Esophagus muscularis mucosa (tissue), 4 donors: ENCODE measurements at regions not wholly inside any gene's neighbourhood (a gene's known extent, or its start where the extent isn't known, plus 50 kb on each side); places are given as distances from the start of the nearest gene placed in this dataset.

Experiments used
- DNase-seq: peaks from one replicate; pipeline ENCODE4 v3.0.0-alpha.2; 2017; ENCODE audit errors: extremely low spot score
- H3K27ac ChIP-seq, 4 donors: fragments of 200-600 bp; sonication (generic); replicated peaks in 1 of 4; 1 replicate in 3 of 4; 2 replicates in 1 of 4; pipeline ENCODE4 v1.5.1; 2016 to 2019; ENCODE audit warnings: mild to moderate bottlenecking in 1 of 4
- H3K27me3 ChIP-seq, 4 donors: fragments of 200-600 bp; sonication (generic); one replicate each; pipeline versions ENCODE4 v1.5.1 to v1.6.0; 2016 to 2019
- H3K36me3 ChIP-seq, 4 donors: fragments of 200-600 bp; sonication (generic); one replicate each; pipeline ENCODE4 v1.5.1; 2016 to 2019
- H3K4me1 ChIP-seq, 4 donors: fragments of 200-600 bp; sonication (generic); one replicate each; pipeline ENCODE4 v1.5.1; 2016 to 2019
- H3K4me3 ChIP-seq, 4 donors: fragments of 200-600 bp; sonication (generic); 1 replicate in 2 of 4; 2 replicates in 2 of 4; pipeline ENCODE4 v1.5.1; 2016 to 2019; ENCODE audit warnings: mild to moderate bottlenecking in 4 of 4, moderate library complexity in 1 of 4
- H3K9me3 ChIP-seq, 4 donors: fragments of 200-600 bp; sonication (generic); 1 replicate in 3 of 4; 2 replicates in 1 of 4; pipeline ENCODE4 v1.5.1; 2016 to 2019
- EP300 ChIP-seq: sonication (generic); formaldehyde crosslinking; IDR thresholded peaks from one replicate; pipeline ENCODE4 v1.6.1; 2017; ENCODE audit warnings: antibody characterized with exemption
- POLR2A ChIP-seq: fragments of 450-650 bp; IDR thresholded peaks from one replicate; pipeline ENCODE4 v1.6.1; 2017; ENCODE audit warnings: antibody characterized with exemption, moderate library complexity, mild to moderate bottlenecking, low read depth
- POLR2AphosphoS5 ChIP-seq, 2 donors: sonication (generic); formaldehyde crosslinking; IDR thresholded peaks; one replicate each; pipeline ENCODE4 v1.6.1; 2017; ENCODE audit warnings: antibody characterized with exemption in 2 of 2
- WGBS: methylation state at CpG from one replicate; pipeline ENCODE4 v1.1.5; 2018; 5-methylcytosine and 5-hydroxymethylcytosine counted together
- intact Hi-C: fragments of 100-400 bp; cut with DNase I; formaldehyde crosslinking; loops from one replicate; pipeline ENCODE4 v1.15.1; 2023
- TF ChIP-seq, protein P1 (sequence below), 3 experiments: fragments of 200-600 bp in 2 of 3; fragments of 450-650 bp in 1 of 3; sonication (generic) in 2 of 3; IDR thresholded peaks; one replicate each; pipeline ENCODE4 v1.5.1; 2017 to 2019; ENCODE audit warnings: antibody characterized with exemption in 3 of 3, mild to moderate bottlenecking in 2 of 3, moderate library complexity in 1 of 3

DNA sequence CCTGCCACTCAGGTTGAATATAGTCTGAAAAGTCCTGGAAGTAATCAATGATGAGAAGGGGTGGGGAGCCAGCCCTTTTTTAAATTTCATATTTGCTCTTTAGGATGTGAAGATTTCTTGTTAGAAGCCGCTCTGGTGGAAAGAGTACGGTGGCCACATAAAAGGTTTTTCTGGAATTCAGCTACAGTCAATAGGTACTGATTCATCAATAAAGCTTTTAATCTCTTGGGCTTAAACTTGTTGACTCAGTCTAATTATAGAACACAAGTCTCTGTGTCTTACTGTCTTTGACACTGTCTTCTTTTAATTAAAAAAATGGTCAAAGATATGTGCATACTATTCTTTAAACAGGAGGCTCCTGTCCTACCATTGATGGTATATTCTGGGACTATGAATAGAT, 99.9 kb upstream of the TP63 start:
- Histone ChIP-seq H3K36me3 (no peaks in the 10 kb centered on the region), H3K4me3 (no peak overlapping the region)

DNA sequence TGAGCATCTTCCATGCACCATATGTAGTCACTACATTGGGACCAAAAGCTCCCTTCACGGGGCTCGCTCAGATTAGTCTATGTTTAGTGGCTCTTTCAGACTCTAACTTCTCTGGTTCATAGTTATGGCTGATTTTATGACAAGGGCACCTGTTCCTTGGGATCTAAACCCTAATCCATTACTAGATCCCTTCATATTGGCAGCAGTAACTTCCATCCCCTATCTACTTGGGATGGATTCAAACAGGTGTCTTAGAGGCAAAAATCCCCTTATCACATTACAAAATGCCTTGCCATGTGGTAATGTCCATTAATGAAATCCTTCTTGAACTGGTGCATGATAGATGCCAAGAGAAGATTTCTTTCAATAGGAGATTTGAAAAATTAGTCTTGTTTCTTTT, 96.7 kb upstream of the TP63 start:
- Histone ChIP-seq H3K4me1 (no peaks in the 10 kb centered on the region), H3K36me3 (no peaks in the 10 kb centered on the region), H3K9me3 (no peaks in the 10 kb centered on the region), H3K4me3 (no peak overlapping the region), H3K27me3 (no peaks in the 10 kb centered on the region), H3K27ac (no peak overlapping the region)
- DNase-seq, result no peak
- intact Hi-C loops, result no loop called here
- 98% methylated on average over 2 of the region's 2 CpGs for WGBS
- TF ChIP-seq POLR2A, result no peak
- no peak for TF ChIP-seq POLR2AphosphoS5 (IDR thresholded peaks at IDR 0.05)
- no peak for TF ChIP-seq EP300
- TF ChIP-seq, protein P1, sequence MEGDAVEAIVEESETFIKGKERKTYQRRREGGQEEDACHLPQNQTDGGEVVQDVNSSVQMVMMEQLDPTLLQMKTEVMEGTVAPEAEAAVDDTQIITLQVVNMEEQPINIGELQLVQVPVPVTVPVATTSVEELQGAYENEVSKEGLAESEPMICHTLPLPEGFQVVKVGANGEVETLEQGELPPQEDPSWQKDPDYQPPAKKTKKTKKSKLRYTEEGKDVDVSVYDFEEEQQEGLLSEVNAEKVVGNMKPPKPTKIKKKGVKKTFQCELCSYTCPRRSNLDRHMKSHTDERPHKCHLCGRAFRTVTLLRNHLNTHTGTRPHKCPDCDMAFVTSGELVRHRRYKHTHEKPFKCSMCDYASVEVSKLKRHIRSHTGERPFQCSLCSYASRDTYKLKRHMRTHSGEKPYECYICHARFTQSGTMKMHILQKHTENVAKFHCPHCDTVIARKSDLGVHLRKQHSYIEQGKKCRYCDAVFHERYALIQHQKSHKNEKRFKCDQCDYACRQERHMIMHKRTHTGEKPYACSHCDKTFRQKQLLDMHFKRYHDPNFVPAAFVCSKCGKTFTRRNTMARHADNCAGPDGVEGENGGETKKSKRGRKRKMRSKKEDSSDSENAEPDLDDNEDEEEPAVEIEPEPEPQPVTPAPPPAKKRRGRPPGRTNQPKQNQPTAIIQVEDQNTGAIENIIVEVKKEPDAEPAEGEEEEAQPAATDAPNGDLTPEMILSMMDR (IDR thresholded peaks at IDR 0.05), result no peak

More for the DNA sequence above, 99.9 kb upstream of the TP63 start:
- TF ChIP-seq EP300 (no peak), POLR2AphosphoS5 (IDR thresholded peaks at IDR 0.05) (no peak), POLR2A (no peak)
- TF ChIP-seq, protein P1 (IDR thresholded peaks at IDR 0.05), result no peak
- H3K27me3 ChIP-seq, result no peaks in the 10 kb centered on the region
- intact Hi-C loops, result no loop called here
- no peaks in the 10 kb centered on the region for H3K4me1 ChIP-seq
- WGBS, result 75% methylated on average over 2 of the region's 2 CpGs
- H3K9me3 ChIP-seq, result peaks cover 0 to under 1% (median 0%) of the 10 kb centered on the region in 4 donors
- no peak overlapping the region for H3K27ac ChIP-seq
- DNase-seq, result no peak

- Histone ChIP-seq H3K27me3 (no peaks in the 10 kb centered on the region), H3K27ac (no peak overlapping the region), H3K4me1 (no peaks in the 10 kb centered on the region), H3K9me3 (no peaks in the 10 kb centered on the region), H3K36me3 (no peaks in the 10 kb centered on the region), H3K4me3 (no peak overlapping the region)
- intact Hi-C loops, result no loop called here
- 82% methylated on average over 1 of the region's 1 CpG for WGBS
- no peak for DNase-seq
- TF ChIP-seq, protein P1 (IDR thresholded peaks at IDR 0.05), result no peak
- TF ChIP-seq EP300, result no peak
- TF ChIP-seq POLR2A, result no peak
- TF ChIP-seq POLR2AphosphoS5 (IDR thresholded peaks at IDR 0.05), result no peak
These were observed 94.1 kb upstream of the TP63 start for GRCh38 chr3:189537135-189537534.

- intact Hi-C loops, result no loop called here
- DNase-seq, result no peak
- Histone ChIP-seq H3K36me3 (no peaks in the 10 kb centered on the region), H3K4me1 (no peaks in the 10 kb centered on the region), H3K4me3 (no peak overlapping the region), H3K27ac (no peak overlapping the region), H3K9me3 (peaks cover 0 to 16% (median 4%) of the 10 kb centered on the region in 4 donors), H3K27me3 (no peaks in the 10 kb centered on the region)
- TF ChIP-seq, protein P1 (IDR thresholded peaks at IDR 0.05), result no peak
- TF ChIP-seq EP300 (no peak), POLR2A (no peak), POLR2AphosphoS5 (IDR thresholded peaks at IDR 0.05) (no peak)
These were observed 83.7 kb upstream of the TP63 start for GRCh38 chr3:189547448-189547847.

- H3K4me3 ChIP-seq, result no peak overlapping the region
- TF ChIP-seq POLR2A (no peak), POLR2AphosphoS5 (IDR thresholded peaks at IDR 0.05) (no peak)
- TF ChIP-seq, protein P1 (IDR thresholded peaks at IDR 0.05), result no peak
- intact Hi-C loops, result no loop called here
- no peak for DNase-seq
- H3K4me1 ChIP-seq, result no peaks in the 10 kb centered on the region
- H3K36me3 ChIP-seq, result no peaks in the 10 kb centered on the region
- H3K9me3 ChIP-seq, result peaks cover 0 to 16% (median 4%) of the 10 kb centered on the region in 4 donors
- H3K27me3 ChIP-seq, result no peaks in the 10 kb centered on the region
- no peak overlapping the region for H3K27ac ChIP-seq
These were observed 83.1 kb upstream of the TP63 start for GRCh38 chr3:189548053-189548452.
